ENCODE measurements at regions not wholly inside any gene's neighbourhood (a gene's known extent, or its start where the extent isn't known, plus 50 kb on each side); places are given as distances from the start of the nearest gene placed in this dataset.

GRCh38 chrX:20441123-20441522 lies 174.4 kb upstream of the RPS6KA3 start:
- TF ChIP-seq, protein P1, sequence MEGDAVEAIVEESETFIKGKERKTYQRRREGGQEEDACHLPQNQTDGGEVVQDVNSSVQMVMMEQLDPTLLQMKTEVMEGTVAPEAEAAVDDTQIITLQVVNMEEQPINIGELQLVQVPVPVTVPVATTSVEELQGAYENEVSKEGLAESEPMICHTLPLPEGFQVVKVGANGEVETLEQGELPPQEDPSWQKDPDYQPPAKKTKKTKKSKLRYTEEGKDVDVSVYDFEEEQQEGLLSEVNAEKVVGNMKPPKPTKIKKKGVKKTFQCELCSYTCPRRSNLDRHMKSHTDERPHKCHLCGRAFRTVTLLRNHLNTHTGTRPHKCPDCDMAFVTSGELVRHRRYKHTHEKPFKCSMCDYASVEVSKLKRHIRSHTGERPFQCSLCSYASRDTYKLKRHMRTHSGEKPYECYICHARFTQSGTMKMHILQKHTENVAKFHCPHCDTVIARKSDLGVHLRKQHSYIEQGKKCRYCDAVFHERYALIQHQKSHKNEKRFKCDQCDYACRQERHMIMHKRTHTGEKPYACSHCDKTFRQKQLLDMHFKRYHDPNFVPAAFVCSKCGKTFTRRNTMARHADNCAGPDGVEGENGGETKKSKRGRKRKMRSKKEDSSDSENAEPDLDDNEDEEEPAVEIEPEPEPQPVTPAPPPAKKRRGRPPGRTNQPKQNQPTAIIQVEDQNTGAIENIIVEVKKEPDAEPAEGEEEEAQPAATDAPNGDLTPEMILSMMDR (IDR thresholded peaks at IDR 0.05; ENCODE audit: low read depth, low read length, missing control alignments) = no peak
- DNase-seq (ENCODE audit: low read depth) = no peak

GRCh38 chrX:20438871-20439526 lies 172.3 kb upstream of the RPS6KA3 start:
- no peak overlapping the region for H3K4me3 ChIP-seq (ENCODE audit: low read depth, low read length)
- TF ChIP-seq, protein P1 (IDR thresholded peaks at IDR 0.05; ENCODE audit: low read depth, low read length, missing control alignments) = no peak
- no peak for DNase-seq (ENCODE audit: low read depth)

More at GRCh38 chrX:20441123-20441522, 174.4 kb upstream of the RPS6KA3 start:
- H3K4me3 ChIP-seq (ENCODE audit: low read depth, low read length) = no peak overlapping the region

DNA sequence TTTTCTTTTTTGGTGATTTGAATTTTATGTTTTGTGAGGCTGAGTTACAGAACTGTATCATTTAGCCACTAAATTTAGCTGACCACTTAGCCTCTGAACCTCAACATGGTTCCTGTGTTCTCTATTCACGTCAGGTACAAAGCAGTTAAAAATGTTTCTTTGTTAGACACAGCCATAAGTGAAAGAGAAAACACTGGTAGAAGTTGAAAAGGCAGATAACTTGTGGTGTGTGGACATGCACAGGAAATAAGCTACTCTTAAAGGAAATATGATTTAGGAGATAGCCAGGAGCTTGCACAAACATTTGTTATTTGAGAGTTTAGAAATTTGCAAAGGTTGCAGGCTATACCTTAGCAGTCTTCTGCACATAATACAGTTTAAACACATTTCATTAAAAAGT lies 171.0 kb upstream of the RPS6KA3 start:
- DNase-seq (ENCODE audit: low read depth) = no peak
- TF ChIP-seq, protein P1 (IDR thresholded peaks at IDR 0.05; ENCODE audit: low read depth, low read length, missing control alignments) = no peak
- H3K4me3 ChIP-seq (ENCODE audit: low read depth, low read length) = no peak overlapping the region

GRCh38 chrX:20435913-20436312 lies 169.2 kb upstream of the RPS6KA3 start:
- TF ChIP-seq, protein P1 (IDR thresholded peaks at IDR 0.05; ENCODE audit: low read depth, low read length, missing control alignments) = no peak
- DNase-seq (ENCODE audit: low read depth) = no peak
- no peak overlapping the region for H3K4me3 ChIP-seq (ENCODE audit: low read depth, low read length)

DNA sequence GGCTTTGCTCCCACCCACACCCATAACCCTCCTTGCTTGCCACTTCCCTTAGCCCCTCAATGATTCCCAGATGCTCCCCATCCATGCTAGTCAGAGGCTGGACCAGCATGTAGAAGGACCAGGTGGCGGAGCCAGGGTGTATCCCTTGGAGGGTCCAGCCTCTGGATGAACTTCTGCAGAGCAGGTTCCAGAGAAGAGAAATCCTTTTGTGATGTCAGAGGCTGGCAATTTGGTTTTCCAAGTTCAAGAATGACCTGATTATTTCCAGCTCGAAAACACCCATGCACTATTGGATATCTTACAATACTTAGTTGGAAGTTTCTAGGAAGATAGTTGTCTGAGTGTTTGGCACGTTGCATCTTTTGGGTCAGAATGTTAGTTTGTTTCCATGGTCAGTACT lies 168.3 kb upstream of the RPS6KA3 start:
- no peak overlapping the region for H3K4me3 ChIP-seq (ENCODE audit: low read depth, low read length)
- no peak for DNase-seq (ENCODE audit: low read depth)
- TF ChIP-seq, protein P1 (IDR thresholded peaks at IDR 0.05; ENCODE audit: low read depth, low read length, missing control alignments) = no peak

DNA sequence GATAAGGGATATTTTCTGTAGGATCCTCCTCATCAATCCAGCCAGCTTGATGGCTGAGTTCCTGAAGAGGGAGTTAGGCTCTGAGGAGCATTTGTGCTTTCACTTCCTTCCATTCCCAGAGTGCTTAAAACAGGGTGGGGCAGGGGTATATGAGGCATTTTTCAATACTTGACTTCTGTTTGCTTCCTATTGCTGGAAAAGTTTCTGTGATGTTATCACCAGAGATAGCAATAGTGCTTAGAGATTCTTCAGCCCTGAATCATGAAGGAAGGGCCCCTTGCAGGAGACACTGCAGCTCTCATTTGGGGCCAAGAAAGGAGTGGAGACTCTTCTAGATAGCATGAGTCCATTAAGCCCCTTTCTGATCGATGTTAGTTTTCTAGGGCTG lies 166.7 kb upstream of the RPS6KA3 start:
- no peak for DNase-seq (ENCODE audit: low read depth)
- TF ChIP-seq, protein P1 (IDR thresholded peaks at IDR 0.05; ENCODE audit: low read depth, low read length, missing control alignments) = no peak
- H3K4me3 ChIP-seq (ENCODE audit: low read depth, low read length) = no peak overlapping the region

DNA sequence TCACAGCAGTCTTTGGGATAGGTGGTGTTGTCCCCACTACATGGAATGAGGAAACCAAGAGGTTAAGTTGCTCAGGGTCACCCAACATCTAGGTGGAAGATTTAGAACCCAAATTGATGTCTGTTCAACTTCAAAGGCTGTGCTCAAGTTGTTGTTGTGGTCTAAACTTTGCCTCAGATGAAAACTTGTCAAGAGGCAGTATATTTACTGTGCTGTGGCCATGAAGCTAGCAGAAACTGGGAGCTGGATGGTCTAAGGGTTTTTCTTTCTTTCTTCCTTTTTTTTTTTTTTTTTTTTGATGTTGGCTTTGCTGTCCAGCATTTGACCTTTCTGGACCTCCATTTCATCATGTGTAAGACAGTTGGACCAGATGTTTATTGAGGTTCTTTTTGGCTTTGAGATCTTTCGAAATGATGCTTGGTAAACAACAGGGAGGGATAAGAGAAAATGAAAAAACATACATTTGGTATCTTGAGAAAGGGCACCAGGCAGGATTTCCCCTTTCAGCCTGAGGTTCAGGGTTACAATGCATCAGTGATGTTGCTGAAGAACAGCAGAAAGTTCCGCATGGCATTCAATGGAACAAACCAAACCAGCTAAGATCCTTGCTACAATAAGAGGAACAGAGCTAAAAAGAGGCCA lies 166.2 kb upstream of the RPS6KA3 start:
- no peak for DNase-seq (ENCODE audit: low read depth)
- TF ChIP-seq, protein P1 (IDR thresholded peaks at IDR 0.05; ENCODE audit: low read depth, low read length, missing control alignments) = no peak

More for the DNA sequence above, 166.2 kb upstream of the RPS6KA3 start:
- no peak overlapping the region for H3K4me3 ChIP-seq (ENCODE audit: low read depth, low read length)

Measured in GM12864 (cell line).